ENCODE measurements at regions not wholly inside any gene's neighbourhood (a gene's known extent, or its start where the extent isn't known, plus 50 kb on each side); places are given as distances from the start of the nearest gene placed in this dataset.

- TF ChIP-seq CTCF (conservative IDR thresholded peaks at IDR 0.05), result no peak
- H3K27ac ChIP-seq, result no peak overlapping the region
Observed at GRCh38 chr5:155461304-155461703, 447.7 kb downstream of the KIF4B start.

- H3K27ac ChIP-seq, result no peak overlapping the region
- no peak for TF ChIP-seq CTCF (conservative IDR thresholded peaks at IDR 0.05)
Observed at GRCh38 chr5:155466851-155467250, 453.3 kb downstream of the KIF4B start.

GRCh38 chr5:155471027-155471426 is 457.5 kb downstream of the KIF4B start:
- no peak for TF ChIP-seq CTCF (conservative IDR thresholded peaks at IDR 0.05)
- no peak overlapping the region for H3K27ac ChIP-seq

GRCh38 chr5:155472780-155473179 is 459.2 kb downstream of the KIF4B start:
- no peak for TF ChIP-seq CTCF (conservative IDR thresholded peaks at IDR 0.05)
- no peak overlapping the region for H3K27ac ChIP-seq

- H3K27ac ChIP-seq, result no peak overlapping the region
- no peak for TF ChIP-seq CTCF (conservative IDR thresholded peaks at IDR 0.05)
Observed at GRCh38 chr5:155475318-155475717, 461.8 kb downstream of the KIF4B start.

GRCh38 chr5:155480731-155481131 is 467.2 kb downstream of the KIF4B start:
- TF ChIP-seq CTCF (conservative IDR thresholded peaks at IDR 0.05), result no peak
- no peak overlapping the region for H3K27ac ChIP-seq

GRCh38 chr5:155481182-155481581 is 467.6 kb downstream of the KIF4B start:
- no peak for TF ChIP-seq CTCF (conservative IDR thresholded peaks at IDR 0.05)
- H3K27ac ChIP-seq, result no peak overlapping the region

- TF ChIP-seq CTCF (conservative IDR thresholded peaks at IDR 0.05), result no peak
- no peak overlapping the region for H3K27ac ChIP-seq
Observed at GRCh38 chr5:155482428-155482827, 468.9 kb downstream of the KIF4B start.
